Activated naive CD4-positive, alpha-beta T cell treated with anti-CD3 and anti-CD28 coated beads, Interleukin-2, amount 50 U/mL, for 24 hours (primary cell): ENCODE measurements at regions not wholly inside any gene's neighbourhood (a gene's known extent, or its start where the extent isn't known, plus 50 kb on each side); places are given as distances from the start of the nearest gene placed in this dataset.

Source experiments
- H3K27ac Mint-ChIP-seq: one replicate; pipeline ENCODE4 v1.8.0; 2021; ENCODE audit warnings: mild to moderate bottlenecking, mixed read lengths
- H3K27me3 Mint-ChIP-seq: one replicate; pipeline ENCODE4 v1.8.0; 2021; ENCODE audit warnings: mixed read lengths
- H3K36me3 Mint-ChIP-seq: one replicate; pipeline ENCODE4 v1.8.0; 2021; ENCODE audit warnings: mixed read lengths
- H3K4me1 Mint-ChIP-seq: one replicate; pipeline ENCODE4 v1.8.0; 2021; ENCODE audit warnings: mixed read lengths
- H3K4me3 Mint-ChIP-seq: one replicate; pipeline ENCODE4 v1.8.0; 2021; ENCODE audit warnings: mild to moderate bottlenecking, mixed read lengths
- H3K9me3 Mint-ChIP-seq: one replicate; pipeline ENCODE4 v1.8.0; 2021; ENCODE audit warnings: mixed read lengths

- H3K4me1 Mint-ChIP-seq: peaks cover 11% of the 10 kb centered on the region
- H3K27ac Mint-ChIP-seq: no peak overlapping the region
- H3K27me3 Mint-ChIP-seq: no peaks in the 10 kb centered on the region
- no peaks in the 10 kb centered on the region for H3K9me3 Mint-ChIP-seq
- H3K36me3 Mint-ChIP-seq: no peaks in the 10 kb centered on the region
- H3K4me3 Mint-ChIP-seq: no peak overlapping the region
Observed at GRCh38 chr2:207248702-207249377, 83.1 kb upstream of the KLF7 start.

DNA sequence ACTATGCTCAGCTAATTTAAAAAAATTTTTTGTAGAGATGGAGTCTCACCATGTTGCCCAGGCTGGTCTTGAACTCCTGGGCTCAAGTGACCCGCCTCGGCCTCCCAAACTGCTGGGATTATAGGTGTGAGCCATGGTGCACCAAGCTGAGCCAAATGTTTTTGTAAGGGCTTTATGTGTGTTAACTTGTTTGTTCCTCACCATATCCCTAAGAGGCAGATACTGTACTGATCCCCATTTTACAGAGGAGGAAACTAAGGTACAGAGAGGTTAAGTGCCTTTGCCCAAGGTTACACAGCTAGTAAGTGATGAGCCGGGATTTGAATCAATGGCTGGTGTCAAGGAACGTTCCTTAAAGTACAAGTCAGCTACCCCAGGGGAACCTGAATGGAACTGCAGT is 85.3 kb upstream of the KLF7 start:
- H3K9me3 Mint-ChIP-seq: no peaks in the 10 kb centered on the region
- peaks cover 1% of the 10 kb centered on the region for H3K27me3 Mint-ChIP-seq
- H3K4me3 Mint-ChIP-seq: no peak overlapping the region
- H3K27ac Mint-ChIP-seq: no peak overlapping the region
- H3K36me3 Mint-ChIP-seq: no peaks in the 10 kb centered on the region
- peaks cover 7% of the 10 kb centered on the region for H3K4me1 Mint-ChIP-seq

GRCh38 chr2:207251573-207252192 is 85.9 kb upstream of the KLF7 start:
- peaks cover 1% of the 10 kb centered on the region for H3K27me3 Mint-ChIP-seq
- H3K27ac Mint-ChIP-seq: no peak overlapping the region
- H3K9me3 Mint-ChIP-seq: no peaks in the 10 kb centered on the region
- no peak overlapping the region for H3K4me3 Mint-ChIP-seq
- peaks cover 7% of the 10 kb centered on the region for H3K4me1 Mint-ChIP-seq
- no peaks in the 10 kb centered on the region for H3K36me3 Mint-ChIP-seq

DNA sequence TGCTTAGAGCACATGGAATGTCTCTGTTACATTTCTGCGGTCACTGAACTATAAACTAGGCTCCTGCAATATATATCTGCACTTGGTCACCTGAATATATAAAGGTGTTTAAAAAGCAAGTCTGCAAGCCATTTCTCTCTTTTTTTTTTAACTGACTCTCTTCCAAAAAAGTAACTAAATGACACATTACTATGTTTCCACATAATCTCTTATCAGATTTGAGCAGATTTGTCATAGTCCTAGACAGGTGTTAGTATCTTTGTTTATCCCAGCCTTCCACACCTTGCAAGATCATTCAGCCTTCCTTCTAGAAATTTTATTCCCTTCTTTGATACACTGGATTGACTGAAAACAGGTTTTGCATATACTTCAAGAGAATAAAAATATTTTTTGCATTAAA is 86.7 kb upstream of the KLF7 start:
- peaks cover 7% of the 10 kb centered on the region for H3K4me1 Mint-ChIP-seq
- peaks cover 1% of the 10 kb centered on the region for H3K27me3 Mint-ChIP-seq
- H3K27ac Mint-ChIP-seq: no peak overlapping the region
- H3K9me3 Mint-ChIP-seq: no peaks in the 10 kb centered on the region
- no peaks in the 10 kb centered on the region for H3K36me3 Mint-ChIP-seq
- H3K4me3 Mint-ChIP-seq: no peak overlapping the region

DNA sequence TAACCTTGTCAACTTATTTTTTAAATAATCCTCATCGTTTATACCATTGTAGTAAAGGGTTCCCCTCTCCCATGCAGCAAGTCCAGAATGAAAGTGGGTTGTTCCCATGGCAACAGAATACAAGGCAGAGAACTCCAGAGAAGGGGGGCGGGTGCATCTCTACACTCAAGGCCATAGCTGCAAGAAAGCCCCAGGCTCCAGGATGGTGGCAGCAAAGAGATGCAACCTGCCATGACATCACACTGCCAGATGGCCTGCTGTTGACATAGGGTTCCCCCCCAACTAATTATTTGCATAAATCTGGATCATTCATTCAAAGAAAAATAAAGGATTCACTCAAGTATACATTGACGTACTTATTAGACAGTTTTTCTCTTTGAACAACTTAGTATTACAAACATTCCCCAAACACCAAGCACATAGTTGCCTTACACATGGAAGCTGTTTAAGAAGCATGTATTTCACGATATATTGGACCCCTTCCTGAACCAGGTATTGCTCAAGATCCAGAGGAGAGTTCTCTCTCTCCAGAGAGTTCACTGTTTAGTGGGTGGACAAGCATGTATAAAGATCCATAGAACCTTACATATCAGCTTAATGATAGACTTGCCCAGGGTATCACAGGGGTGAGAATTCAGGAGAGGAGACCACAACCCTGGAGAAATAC is 87.4 kb upstream of the KLF7 start:
- Mint-ChIP-seq H3K4me1 (peaks cover 7% of the 10 kb centered on the region), H3K36me3 (no peaks in the 10 kb centered on the region), H3K27ac (no peak overlapping the region), H3K27me3 (peaks cover 1% of the 10 kb centered on the region), H3K9me3 (no peaks in the 10 kb centered on the region), H3K4me3 (no peak overlapping the region)

- no peak overlapping the region for H3K27ac Mint-ChIP-seq
- H3K27me3 Mint-ChIP-seq: peaks cover 1% of the 10 kb centered on the region
- H3K36me3 Mint-ChIP-seq: no peaks in the 10 kb centered on the region
- no peaks in the 10 kb centered on the region for H3K9me3 Mint-ChIP-seq
- peaks cover 7% of the 10 kb centered on the region for H3K4me1 Mint-ChIP-seq
- no peak overlapping the region for H3K4me3 Mint-ChIP-seq
Observed at GRCh38 chr2:207253666-207254345, 88.1 kb upstream of the KLF7 start.

- H3K27me3 Mint-ChIP-seq: peaks cover 1% of the 10 kb centered on the region
- no peak overlapping the region for H3K27ac Mint-ChIP-seq
- peaks cover 3% of the 10 kb centered on the region for H3K4me1 Mint-ChIP-seq
- H3K9me3 Mint-ChIP-seq: no peaks in the 10 kb centered on the region
- no peaks in the 10 kb centered on the region for H3K36me3 Mint-ChIP-seq
- no peak overlapping the region for H3K4me3 Mint-ChIP-seq
Observed at GRCh38 chr2:207254591-207255464, 89.1 kb upstream of the KLF7 start.

- Mint-ChIP-seq H3K27ac (no peak overlapping the region), H3K4me1 (no peaks in the 10 kb centered on the region), H3K9me3 (no peaks in the 10 kb centered on the region), H3K27me3 (peaks cover 1% of the 10 kb centered on the region), H3K36me3 (no peaks in the 10 kb centered on the region), H3K4me3 (no peak overlapping the region)
Observed at GRCh38 chr2:207255565-207256470, 90.1 kb upstream of the KLF7 start.

- no peaks in the 10 kb centered on the region for H3K4me1 Mint-ChIP-seq
- no peaks in the 10 kb centered on the region for H3K36me3 Mint-ChIP-seq
- no peaks in the 10 kb centered on the region for H3K9me3 Mint-ChIP-seq
- H3K27ac Mint-ChIP-seq: no peak overlapping the region
- H3K4me3 Mint-ChIP-seq: no peak overlapping the region
- peaks cover 1% of the 10 kb centered on the region for H3K27me3 Mint-ChIP-seq
Observed at GRCh38 chr2:207256476-207257207, 90.9 kb upstream of the KLF7 start.

DNA sequence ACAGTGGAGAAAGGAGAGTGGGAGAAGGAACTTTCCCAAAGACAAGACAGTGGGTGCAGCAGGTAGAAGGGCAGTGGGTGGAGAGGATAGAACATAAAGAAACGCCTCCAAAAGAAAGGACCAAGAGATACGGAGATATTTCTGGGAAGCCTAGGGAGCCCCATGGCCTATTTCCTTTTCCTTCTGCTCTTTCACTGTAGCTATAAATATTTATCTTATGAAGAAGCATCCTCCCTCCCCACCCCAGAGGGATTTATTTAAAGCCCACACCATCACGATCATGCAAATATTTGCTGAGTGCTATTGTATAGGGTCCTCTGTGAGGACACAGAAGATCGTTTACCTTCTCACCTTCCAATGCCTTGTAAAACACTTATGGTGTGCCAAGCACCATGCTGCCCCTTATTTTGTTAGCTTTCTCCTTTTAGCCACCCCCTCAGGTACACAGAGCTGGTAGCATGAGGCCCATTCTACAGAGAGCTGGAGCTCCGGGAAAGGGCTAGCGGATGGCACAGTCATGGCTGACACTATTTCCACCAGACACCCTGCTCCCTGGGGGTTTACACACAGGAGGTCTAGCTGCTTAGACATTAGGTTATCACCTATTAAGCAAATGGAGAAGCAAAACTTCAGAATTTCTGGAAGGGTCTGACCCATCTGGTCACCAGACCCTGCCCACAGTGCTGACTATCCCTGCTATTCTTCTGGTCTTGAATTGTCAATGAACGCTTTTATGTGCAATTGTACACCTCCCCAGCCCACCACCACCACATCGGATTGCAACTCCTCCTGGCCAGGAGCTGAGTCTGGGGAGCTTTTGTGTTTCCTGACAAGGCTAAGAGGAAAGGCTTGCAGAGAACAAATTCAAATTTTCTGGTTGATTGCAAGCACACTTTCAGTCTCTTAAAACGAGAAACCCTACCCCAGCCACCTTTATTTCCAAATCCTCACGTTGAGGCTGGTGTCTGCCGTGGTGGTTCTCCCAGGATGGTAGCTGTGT is 91.8 kb upstream of the KLF7 start:
- H3K4me3 Mint-ChIP-seq: no peak overlapping the region
- H3K9me3 Mint-ChIP-seq: no peaks in the 10 kb centered on the region
- no peaks in the 10 kb centered on the region for H3K4me1 Mint-ChIP-seq
- no peak overlapping the region for H3K27ac Mint-ChIP-seq
- peaks cover 1% of the 10 kb centered on the region for H3K27me3 Mint-ChIP-seq
- no peaks in the 10 kb centered on the region for H3K36me3 Mint-ChIP-seq

- Mint-ChIP-seq H3K36me3 (no peaks in the 10 kb centered on the region), H3K27ac (no peak overlapping the region), H3K4me1 (no peaks in the 10 kb centered on the region), H3K4me3 (no peak overlapping the region), H3K27me3 (peaks cover 1% of the 10 kb centered on the region), H3K9me3 (no peaks in the 10 kb centered on the region)
Observed at GRCh38 chr2:207258263-207258991, 92.7 kb upstream of the KLF7 start.

DNA sequence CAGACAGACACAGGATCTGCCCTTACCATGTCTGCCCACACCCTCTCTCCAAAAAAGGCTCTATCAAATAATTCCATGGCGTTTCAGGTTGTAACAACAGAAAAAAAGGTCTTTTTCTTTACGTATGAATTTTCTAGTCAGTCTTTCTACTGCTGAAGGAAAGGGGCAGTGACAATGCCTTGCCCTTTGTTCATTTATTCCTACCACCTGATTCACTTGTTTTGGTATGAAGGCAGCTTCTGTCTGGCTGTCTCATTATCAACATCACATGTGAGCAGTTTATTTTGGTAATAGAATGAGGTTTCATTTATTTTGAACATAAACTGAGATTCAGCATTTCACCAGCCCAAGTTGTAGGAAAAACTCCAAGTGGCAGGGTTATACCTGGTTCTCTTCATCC is 94.3 kb upstream of the KLF7 start:
- Mint-ChIP-seq H3K4me1 (no peaks in the 10 kb centered on the region), H3K27me3 (no peaks in the 10 kb centered on the region), H3K4me3 (no peak overlapping the region), H3K36me3 (no peaks in the 10 kb centered on the region), H3K27ac (no peak overlapping the region), H3K9me3 (no peaks in the 10 kb centered on the region)
